HG03135 (cell line): ENCODE measurements at regions not wholly inside any gene's neighbourhood (a gene's known extent, or its start where the extent isn't known, plus 50 kb on each side); places are given as distances from the start of the nearest gene placed in this dataset.

ENCODE experiments used
- ATAC-seq: cut with Tn5 transposase; IDR thresholded peaks from one replicate; pipeline ENCODE4 v1.9.1; 2021; ENCODE audit warnings: mild to moderate bottlenecking, moderate library complexity; ENCODE audit not compliant: unreplicated experiment

DNA sequence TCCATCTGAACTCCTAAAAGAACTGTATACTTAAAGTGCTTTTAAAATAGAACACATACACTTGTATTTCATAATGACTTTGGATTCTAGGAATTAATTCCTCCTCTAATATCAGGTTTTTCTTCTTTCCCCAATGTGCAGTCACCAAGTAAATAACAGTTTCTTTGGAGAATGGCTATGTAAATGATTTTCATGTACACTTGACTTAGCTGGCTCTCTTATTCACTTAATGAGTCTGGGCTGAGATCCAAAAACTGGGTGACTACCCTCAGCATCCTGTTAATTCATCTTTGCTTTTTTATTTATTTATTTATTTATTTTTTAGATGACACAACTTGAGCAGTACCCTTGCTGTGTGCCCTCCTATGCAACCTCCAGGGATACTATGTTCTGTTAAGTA lies 1003.7 kb downstream of the SLITRK1 start:
- ATAC-seq = no peak

DNA sequence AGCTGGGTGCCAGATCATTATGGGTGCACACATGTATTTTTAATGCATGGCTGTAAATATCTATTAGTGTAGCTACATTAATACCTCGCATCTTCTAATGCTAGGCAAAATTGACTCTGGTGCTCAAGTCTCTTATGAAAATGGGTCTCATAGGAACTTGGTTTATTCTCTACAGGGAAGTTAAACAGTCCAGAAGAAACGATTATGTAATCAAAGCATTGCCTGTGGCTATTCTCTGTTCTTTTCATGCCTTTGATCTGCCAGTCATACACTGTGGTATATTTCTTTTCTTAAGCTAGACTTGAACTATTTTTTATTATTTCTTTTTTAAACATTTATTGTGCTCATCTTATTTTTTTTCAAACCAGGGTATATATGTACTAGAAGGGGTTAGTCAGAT lies 1015.0 kb downstream of the SLITRK1 start:
- ATAC-seq = no peak

DNA sequence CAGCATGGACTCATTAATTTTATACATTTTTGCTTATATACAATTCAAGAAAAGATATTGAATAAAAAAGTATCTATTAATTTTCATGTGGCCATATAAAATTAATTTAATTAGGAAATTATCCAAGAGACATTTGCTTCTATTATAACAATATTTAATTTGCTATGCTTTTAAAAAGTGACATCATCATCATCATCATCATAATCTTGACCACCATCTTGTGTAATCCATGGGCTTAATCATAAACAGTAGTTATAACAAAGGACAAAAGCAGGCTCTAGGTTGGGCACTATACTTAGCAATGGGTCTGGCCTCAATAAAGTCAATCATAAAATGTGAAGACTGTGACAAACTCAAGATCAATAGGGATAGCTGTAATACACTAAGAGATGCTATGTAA lies 1031.6 kb downstream of the SLITRK1 start:
- ATAC-seq = no peak

DNA sequence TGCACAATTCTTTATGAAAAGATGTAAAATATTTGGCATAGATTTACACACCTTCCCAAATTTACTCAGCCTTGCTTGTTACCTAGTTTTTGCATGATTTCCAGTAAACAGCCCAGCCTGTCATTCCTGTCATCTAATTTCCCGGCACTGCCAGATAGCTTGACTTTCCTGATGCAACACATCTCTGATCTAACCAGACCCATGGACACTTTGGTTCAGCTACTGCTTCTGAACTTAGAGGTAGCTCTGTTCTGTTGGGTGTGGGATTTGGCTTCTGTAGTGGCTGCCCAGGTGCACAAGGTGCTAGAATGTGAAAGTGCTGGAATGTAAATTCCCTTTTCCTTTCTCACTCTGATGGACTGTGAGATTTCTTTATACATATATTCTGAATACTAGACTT lies 1033.5 kb downstream of the SLITRK1 start:
- no peak for ATAC-seq

DNA sequence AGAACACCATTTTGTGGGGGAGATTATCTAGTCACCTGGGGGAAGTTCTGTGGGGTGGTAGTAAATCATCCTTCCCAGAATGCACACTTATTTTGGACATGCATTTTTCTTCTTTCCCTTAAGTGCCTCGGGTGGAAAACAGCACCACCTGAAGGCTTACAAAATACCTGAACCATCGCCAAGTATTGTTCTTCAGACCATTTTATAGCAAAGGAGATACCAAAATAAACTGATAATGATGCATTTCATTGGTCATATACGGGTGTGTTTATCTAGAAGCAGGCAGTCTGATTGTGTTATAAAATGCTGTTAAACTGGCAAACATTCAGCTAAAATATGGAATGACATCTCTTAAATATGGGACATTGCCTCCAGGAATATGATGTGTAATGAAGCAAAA lies 1034.7 kb downstream of the SLITRK1 start:
- no peak for ATAC-seq

DNA sequence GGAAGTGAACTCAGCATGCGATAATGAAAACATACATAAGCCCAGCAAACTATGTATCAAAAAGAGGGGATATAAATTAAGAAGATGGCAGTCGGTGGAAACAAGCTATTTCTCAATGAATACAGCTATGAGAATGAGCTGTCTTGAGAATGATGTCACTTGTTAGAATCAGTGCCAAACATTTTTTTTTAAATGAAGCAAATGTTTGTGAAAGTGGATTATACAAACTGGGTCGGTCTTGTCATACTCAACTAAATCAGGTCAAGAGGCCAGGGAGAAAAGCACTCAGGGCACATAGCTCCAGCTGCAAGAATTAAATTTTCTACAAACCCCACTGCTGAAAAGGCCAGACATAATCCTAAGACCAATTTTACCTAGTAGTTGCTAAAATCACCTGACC lies 1048.4 kb downstream of the SLITRK1 start:
- no peak for ATAC-seq

DNA sequence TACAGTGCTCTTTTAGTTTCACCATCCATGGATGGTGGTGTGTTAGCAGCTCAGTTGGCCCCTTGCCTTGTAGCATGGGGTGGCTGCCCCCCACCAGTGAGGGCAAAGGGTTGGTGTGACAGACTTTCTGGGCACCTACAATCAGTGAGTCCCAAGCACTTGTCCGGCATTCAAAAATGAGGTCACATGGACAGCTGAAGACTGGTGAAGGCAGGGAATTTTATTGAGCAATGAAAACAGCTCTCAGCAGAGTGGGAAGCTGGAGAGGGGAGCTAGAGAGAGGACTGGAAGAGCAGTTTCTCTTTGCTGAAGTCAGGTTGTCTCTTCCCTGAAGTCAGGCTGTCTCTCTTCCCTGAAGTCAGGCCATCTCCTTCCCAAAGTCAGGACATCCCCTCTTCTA lies 1053.2 kb downstream of the SLITRK1 start:
- no peak for ATAC-seq

DNA sequence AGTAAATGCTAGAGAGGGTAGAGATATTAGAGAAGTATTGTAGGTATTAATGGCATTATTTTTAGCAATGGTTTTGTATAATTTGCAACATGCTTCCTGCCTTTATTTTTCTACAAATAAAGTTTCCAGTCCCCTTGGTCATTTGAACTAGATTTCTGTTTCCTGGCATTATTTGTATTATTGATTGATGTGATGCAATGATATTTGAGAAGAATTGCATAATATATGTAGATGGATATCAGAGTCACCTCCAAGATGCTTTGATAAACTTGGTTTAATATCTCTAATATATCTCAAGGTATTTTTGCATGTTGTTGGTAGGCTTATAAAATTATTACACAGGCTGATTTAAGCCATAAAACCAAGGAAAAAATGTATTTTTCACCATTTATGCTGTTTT lies 1054.5 kb downstream of the SLITRK1 start:
- no peak for ATAC-seq

DNA sequence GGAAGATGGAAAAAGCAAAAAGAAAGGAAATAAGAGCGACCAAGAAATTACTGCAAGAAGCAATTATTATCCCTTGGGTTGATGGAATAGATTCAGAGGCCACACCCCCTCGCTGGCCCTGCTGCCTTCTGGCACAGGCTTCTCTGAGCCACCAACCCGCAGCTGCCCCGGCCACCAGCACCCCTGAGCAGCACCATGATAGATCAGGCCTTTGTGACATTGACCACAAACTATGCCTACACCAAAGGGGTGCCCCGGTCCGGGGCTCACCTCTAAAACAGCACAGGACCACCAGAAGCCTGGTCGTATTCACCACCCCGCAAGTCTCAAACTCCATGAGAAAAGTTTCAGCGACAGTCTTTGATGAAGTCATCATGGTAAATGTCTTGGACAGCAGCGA lies 1059.3 kb downstream of the SLITRK1 start:
- ATAC-seq = no peak

DNA sequence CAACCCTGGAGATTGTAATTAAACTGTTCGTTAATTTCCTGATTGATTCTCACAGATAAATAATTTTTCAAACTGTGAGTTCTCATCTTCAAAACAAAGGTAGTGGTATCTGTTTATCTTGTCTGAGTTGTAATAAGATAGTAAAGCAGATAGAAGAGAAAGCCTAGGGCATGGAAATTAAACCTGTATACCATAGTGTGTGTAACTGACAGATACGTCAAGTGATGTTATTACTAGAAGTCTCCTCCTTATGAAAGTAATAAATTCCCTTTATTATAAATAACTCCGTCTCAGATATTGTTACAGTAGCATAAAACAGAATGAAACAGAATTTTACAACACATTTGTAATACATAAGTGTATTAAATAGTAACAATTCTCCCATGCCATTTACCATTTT lies 1065.1 kb downstream of the SLITRK1 start:
- ATAC-seq = no peak

DNA sequence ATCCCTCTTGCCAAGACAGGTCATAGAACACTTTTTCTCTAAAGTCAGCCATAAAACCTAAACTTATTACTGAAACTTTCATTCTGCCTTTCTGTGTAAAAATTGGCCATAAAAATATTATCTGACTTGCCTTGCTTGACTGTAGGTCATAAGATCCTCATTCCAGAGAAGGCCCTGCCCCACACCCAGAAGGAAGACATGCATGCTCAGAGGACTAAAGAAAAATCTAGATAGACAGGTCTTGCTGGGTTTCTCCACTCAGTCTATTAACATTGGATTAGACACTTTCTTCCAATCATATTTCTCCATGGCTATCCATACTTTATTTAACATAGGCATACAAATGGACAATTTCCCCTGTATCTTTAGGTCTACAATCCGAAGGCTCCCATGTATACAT lies 1066.5 kb downstream of the SLITRK1 start:
- no peak for ATAC-seq

DNA sequence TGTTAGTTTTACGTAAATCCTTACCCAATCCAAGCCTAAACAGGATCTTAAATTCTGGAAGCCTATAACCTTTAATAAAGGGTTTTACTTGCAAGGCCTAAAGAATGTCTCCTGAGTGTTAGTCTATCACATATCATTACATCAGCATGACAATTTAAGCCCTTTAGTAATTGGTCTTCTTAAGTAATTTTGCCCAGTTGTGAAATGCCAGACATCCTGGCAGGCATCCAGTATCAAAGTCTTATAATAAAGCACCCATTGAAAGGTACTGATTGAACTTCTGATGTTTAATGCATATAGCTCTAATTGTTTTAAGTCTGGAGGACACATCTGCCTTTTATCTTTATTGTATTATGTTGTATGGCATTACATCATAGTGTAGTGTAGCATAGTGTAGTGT lies 1078.9 kb downstream of the SLITRK1 start:
- no peak for ATAC-seq

DNA sequence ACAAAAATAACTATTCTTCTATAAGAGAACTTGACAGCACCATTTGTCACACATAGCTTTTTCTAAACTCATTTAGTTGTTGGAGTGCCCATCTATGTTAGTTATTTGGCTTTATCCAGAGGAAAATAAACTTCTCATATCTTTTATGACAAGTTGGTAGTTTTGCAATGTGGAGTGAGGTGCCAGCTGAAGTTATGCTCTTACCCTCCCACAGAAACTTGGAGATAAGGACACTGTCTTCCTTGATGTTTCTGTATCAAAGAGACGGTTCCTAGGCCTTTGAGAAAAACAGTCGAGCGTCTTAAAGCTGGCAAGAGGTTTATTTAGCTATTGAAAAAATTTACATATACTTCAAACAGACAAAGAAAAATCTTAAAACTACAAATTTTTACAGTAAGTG lies 1079.7 kb downstream of the SLITRK1 start:
- ATAC-seq = no peak

DNA sequence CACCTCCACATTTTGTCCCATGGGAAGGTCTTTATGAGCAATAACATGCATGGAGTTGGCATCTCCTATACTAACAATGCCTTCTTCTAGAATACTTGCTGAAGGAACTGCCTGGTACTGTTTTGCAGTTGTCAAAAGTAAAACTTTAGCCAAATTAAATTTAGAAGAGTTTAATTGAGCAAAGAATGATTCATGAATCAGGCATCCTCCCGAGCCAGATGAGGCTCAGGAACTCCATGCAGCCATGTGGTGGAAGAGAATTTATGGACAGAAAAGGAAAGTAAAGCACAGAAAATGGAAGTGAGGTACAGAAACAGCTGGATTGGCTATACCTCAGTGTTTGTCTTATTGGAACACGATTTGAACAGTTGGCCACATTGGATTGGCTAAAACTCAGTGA lies 1081.9 kb downstream of the SLITRK1 start:
- ATAC-seq = no peak

DNA sequence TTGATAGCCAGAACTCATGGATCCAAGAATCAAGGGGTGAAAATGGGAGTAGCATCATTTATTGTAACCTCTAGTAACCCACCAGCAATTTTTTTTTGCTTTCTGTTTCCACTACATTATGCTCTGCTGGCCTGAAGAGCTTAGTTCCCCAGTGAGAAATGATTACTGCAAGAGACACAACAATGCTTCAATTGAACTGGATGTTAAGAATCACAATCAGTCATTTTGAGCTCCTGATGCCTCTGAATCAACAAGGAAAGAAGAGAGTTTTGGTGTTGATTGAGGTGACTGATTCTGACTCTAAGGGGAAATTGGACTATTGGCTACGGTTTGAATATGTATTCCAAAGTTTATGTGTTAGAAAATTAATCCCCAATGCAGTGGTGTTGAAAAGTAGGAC lies 1084.4 kb downstream of the SLITRK1 start:
- no peak for ATAC-seq

DNA sequence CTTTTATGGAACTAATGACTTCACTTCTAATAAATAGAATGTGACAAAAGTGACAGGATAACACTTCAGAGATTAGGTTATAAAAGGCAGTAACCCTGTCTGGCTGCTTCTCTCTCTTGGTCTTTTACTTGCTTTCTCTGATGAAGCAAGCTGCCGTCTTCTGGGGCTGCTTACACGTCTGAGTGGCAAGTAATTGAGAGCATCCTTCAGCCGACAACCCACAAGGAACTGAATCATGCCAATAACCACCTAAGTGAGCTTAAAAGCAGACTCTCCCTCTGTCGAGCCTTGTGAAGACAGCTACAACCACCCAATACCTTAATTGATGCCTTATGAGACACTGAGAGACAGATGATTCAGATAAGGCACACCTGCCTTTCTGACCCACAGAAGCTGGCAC lies 1091.2 kb downstream of the SLITRK1 start:
- ATAC-seq = no peak

DNA sequence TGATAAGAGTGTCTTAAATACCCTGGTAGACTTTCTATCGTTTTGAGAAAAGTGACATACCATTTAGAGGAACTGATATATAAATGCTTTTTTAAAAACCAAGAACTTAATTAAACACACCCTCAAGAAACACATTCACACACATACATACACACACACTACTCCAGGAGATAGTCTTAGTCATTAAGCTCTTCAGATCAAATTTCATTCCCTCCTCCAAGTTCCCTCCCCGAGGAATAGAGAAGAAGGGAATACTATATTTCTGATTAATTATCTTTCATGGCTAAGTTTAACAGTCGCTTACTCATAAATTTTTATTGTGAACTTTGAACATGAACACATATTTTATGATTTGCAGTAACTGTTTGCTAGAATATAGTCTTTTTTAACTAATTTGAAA lies 1109.5 kb downstream of the SLITRK1 start:
- ATAC-seq = no peak

DNA sequence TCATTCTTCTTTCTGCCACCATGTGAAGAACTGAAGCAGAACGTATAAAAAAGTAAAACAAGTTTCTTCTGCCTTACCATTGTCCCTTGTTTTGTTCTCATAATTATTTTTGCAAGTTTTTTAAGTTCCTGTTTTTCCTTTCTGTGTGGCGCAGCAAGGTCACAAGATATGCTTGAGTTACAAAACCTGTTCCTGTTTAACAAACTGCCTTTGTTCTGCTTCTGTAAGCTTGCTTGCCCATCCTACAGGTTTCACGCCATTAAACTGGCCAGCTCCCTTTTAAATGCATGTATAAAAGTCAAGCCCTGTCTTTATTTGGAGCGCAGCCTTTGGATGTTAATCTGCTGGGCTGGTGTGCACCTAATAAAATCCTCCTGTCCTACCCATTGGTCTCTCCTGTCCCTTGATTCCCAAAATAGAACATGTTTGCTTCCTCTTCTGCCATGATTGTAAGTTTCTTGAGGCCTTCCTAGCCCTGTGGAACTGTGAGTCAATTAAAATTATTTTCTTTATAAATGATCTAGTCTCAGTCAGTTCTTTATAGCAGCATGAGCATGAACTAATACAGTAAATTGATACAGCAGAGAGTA lies 1115.4 kb downstream of the SLITRK1 start:
- no peak for ATAC-seq

DNA sequence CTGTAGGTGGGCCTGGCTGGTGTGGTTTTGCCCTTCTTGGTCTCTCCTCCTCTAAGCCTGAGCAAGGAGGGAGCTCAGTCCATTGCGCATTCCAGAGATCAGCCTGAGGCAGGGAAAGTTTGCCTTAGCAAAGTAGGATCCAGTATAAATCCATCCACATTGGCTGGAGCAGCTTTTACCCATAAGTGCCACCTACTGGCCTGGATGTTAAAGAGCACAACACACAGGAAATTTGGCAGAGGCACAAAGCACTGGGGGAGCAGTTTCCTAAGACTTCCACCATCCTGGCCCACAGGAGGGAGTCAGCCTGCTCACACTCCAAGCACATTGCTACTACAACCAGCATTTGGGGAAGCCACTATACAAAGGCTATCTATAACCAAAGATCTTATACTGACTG lies 1124.2 kb downstream of the SLITRK1 start:
- no peak for ATAC-seq

DNA sequence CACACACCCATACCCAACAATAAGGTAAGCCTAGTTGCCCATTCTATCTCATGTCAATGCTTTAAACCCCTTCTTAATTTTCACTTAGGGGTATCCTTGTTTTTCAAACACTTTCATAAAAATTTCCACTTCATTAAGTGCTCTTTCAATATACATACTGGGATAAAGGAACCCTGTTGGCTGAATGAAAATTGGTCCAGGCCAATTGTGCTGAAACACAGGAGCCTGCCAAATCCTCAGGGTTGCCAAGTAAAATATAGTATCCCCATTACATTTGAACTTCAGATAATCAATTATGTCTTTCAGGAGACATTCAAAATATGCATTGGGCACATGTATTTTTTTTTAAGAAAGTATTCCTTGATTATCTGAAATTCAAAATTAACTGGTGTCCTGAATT lies 1131.1 kb downstream of the SLITRK1 start:
- no peak for ATAC-seq

DNA sequence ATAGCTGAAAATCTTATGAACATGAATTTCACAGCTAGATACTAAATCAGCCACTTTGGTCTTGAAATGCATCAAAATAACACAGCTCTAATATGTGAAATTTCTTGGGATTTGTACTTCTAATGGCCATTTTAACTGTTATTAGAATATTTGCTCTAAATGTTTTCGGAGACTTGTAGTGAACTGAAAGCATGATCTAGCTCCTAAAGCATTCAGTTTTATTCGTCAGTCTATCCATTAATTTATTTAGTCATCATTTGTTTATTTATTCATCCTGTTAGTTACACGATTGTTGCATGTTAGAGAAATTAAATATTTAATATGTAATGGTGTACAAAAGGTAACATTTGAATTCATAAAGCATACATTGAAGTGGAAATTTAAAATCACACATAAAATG lies 1132.7 kb downstream of the SLITRK1 start:
- no peak for ATAC-seq

DNA sequence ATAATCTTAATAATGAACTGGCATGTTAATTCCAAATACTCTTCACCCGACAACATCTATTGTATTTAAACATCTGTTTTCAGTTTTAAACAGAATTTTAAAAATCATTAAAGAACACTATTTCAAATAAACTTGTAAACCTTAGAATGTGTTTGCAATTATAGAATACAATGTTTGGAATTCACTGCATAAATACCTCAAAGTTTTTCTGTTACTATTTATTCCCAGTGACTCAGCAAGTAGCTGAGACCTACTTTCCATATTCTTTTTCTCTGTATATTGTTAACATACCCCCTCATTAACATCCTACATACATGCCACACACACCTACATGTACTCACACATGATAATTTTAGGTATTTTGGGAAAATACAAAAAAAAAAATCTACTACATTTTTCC lies 1134.3 kb downstream of the SLITRK1 start:
- no peak for ATAC-seq

DNA sequence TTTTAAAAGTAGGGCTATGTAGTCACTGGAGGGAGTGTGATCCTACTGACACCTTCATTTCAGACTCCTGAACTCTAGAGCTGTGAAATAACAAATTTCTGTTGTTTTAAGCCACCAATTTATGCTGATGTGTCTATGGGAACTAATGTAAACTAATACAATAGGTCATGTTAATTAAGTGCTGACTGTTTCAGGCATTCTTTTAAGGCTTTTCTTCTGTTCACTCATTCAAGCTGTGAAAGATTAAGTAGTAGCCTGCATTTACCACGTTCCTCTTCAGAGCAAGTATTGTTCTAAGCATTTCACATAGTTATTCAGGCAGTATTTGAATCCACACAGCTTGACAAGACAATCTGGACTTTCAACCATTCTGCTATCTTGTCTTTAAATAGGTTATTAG lies 1135.0 kb downstream of the SLITRK1 start:
- no peak for ATAC-seq

DNA sequence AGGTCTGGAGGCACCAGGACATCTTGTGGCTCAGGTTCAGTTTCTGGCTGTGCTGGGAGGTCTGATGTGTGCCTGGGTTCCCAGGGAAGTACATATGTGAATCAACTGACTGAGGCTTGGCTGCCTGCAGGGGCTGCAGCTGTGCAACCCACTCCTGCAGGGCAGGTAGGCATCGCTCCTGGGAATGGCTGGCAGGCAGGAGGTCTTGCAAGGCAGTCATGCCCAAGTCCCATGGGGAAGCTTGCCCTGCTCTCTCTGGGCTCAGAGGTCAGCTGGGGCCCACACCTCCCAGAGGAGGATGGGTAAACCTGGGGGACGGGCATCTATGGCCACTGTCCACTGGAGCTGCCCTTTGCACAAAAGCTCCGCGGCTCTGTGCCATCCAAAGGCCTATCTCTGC lies 1141.8 kb downstream of the SLITRK1 start:
- no peak for ATAC-seq
